Trophoblast cell (in vitro differentiated cells and primary cell): ENCODE measurements at regions not wholly inside any gene's neighbourhood (a gene's known extent, or its start where the extent isn't known, plus 50 kb on each side); places are given as distances from the start of the nearest gene placed in this dataset.

ENCODE experiments used
- DNase-seq, 2 donors: peaks; one replicate each; pipeline ENCODE4 v3.0.0-alpha.2; 2016
- H2AFZ ChIP-seq: 2 replicates; pipeline ENCODE4 v1.6.1; 2013; ENCODE audit warnings: low read length, moderate library complexity, mild to moderate bottlenecking; ENCODE audit not compliant: insufficient read depth, poor library complexity
- H2AK5ac ChIP-seq: 2 replicates; pipeline ENCODE4 v1.6.1; 2013; ENCODE audit warnings: mild to moderate bottlenecking, low read length
- H2BK120ac ChIP-seq: 2 replicates; pipeline ENCODE4 v1.6.1; 2013; ENCODE audit warnings: low read length, mild to moderate bottlenecking, moderate library complexity; ENCODE audit not compliant: insufficient read depth, poor library complexity
- H2BK12ac ChIP-seq: 2 replicates; pipeline ENCODE4 v1.6.1; 2013; ENCODE audit warnings: mild to moderate bottlenecking, low read length, moderate library complexity
- H2BK5ac ChIP-seq: 2 replicates; pipeline ENCODE4 v1.6.1; 2013; ENCODE audit warnings: low read length, low read depth, moderate library complexity, mild to moderate bottlenecking; ENCODE audit not compliant: poor library complexity
- H3K14ac ChIP-seq: 2 replicates; pipeline ENCODE4 v1.6.1; 2013; ENCODE audit warnings: mild to moderate bottlenecking, low read length
- H3K18ac ChIP-seq: 2 replicates; pipeline ENCODE4 v1.6.1; 2013; ENCODE audit warnings: mild to moderate bottlenecking, low read length
- H3K23ac ChIP-seq: 2 replicates; pipeline ENCODE4 v1.6.1; 2013; ENCODE audit warnings: low read length
- H3K27ac ChIP-seq: 2 replicates; pipeline ENCODE4 v1.5.1; 2013; ENCODE audit warnings: low read depth, mild to moderate bottlenecking, inconsistent platforms, low read length, moderate library complexity
- H3K27me3 ChIP-seq: 2 replicates; pipeline ENCODE4 v1.6.1; 2013; ENCODE audit warnings: inconsistent platforms, mild to moderate bottlenecking, low read length, moderate library complexity; ENCODE audit not compliant: insufficient read depth
- H3K36me3 ChIP-seq, 2 experiments: 1 replicate in 1 of 2; 2 replicates in 1 of 2; pipeline ENCODE4 v1.6.1; 2013; ENCODE audit warnings: low read length in 2 of 2, mild to moderate bottlenecking in 2 of 2, moderate library complexity in 1 of 2; ENCODE audit not compliant: insufficient read depth in 2 of 2, control insufficient read depth in 1 of 2
- H3K4ac ChIP-seq: 2 replicates; pipeline ENCODE4 v1.6.1; 2013; ENCODE audit warnings: low read depth, mild to moderate bottlenecking, low read length, moderate library complexity
- H3K4me1 ChIP-seq, 2 experiments: 1 replicate in 1 of 2; 2 replicates in 1 of 2; pipeline ENCODE4 v1.6.1; 2013; ENCODE audit warnings: low read length in 2 of 2, mild to moderate bottlenecking in 2 of 2, moderate library complexity in 1 of 2; ENCODE audit not compliant: insufficient read depth in 2 of 2, control insufficient read depth in 1 of 2
- H3K4me2 ChIP-seq: 2 replicates; pipeline ENCODE4 v1.6.1; 2013; ENCODE audit warnings: inconsistent platforms, mild to moderate bottlenecking, low read length, moderate library complexity
- H3K4me3 ChIP-seq: 2 replicates; pipeline ENCODE4 v1.5.1; 2013; ENCODE audit warnings: mild to moderate bottlenecking, low read depth, low read length, inconsistent platforms
- H3K79me1 ChIP-seq: one replicate; pipeline ENCODE4 v1.6.1; 2013; ENCODE audit warnings: low read length
- H3K79me2 ChIP-seq: 2 replicates; pipeline ENCODE4 v1.6.1; 2013; ENCODE audit warnings: low read length, mild to moderate bottlenecking; ENCODE audit not compliant: control insufficient read depth, insufficient read depth, poor library complexity
- H3K9ac ChIP-seq: 2 replicates; pipeline ENCODE4 v1.6.1; 2013; ENCODE audit warnings: mild to moderate bottlenecking, low read length
- H3K9me3 ChIP-seq: 2 replicates; pipeline ENCODE4 v1.6.1; 2013; ENCODE audit warnings: low read depth, mild to moderate bottlenecking, control low read depth, inconsistent platforms, low read length; ENCODE audit not compliant: insufficient read depth
- H4K12ac ChIP-seq: 2 replicates; pipeline ENCODE4 v1.6.1; 2013; ENCODE audit warnings: low read depth, mild to moderate bottlenecking, low read length, moderate library complexity
- H4K8ac ChIP-seq: 2 replicates; pipeline ENCODE4 v1.6.1; 2013; ENCODE audit warnings: low read depth, mild to moderate bottlenecking, low read length, moderate library complexity
- H4K91ac ChIP-seq: one replicate; pipeline ENCODE4 v1.6.1; 2013; ENCODE audit warnings: low read depth, mild to moderate bottlenecking, low read length, moderate library complexity
- WGBS: extraction: QIAGEN DNeasy Blood & Tissue Kit; methylation state at CpG from one replicate; pipeline ENCODE4 v1.1.7; 2013; ENCODE audit warnings: missing lambda C conversion rate; ENCODE audit not compliant: insufficient read length, insufficient coverage; ENCODE audit errors: extremely low coverage; 5-methylcytosine and 5-hydroxymethylcytosine counted together

- Histone ChIP-seq H3K4ac (no peak overlapping the region), H4K8ac (no peak overlapping the region), H3K14ac (no peak overlapping the region), H2AFZ (no peak overlapping the region), H3K4me2 (no peak overlapping the region), H4K12ac (no peak overlapping the region), H3K27me3 (no peaks in the 10 kb centered on the region), H3K9me3 (no peaks in the 10 kb centered on the region), H3K79me2 (no peaks in the 10 kb centered on the region), H2AK5ac (no peak overlapping the region), H2BK12ac (no peak overlapping the region), H3K4me1 (no peaks in the 10 kb centered on the region), H2BK120ac (no peak overlapping the region), H2BK5ac (no peak overlapping the region), H3K18ac (no peak overlapping the region), H4K91ac (no peak overlapping the region), H3K23ac (no peak overlapping the region), H3K4me3 (no peak overlapping the region), H3K9ac (no peak overlapping the region), H3K27ac (no peak overlapping the region), H3K79me1 (no peaks in the 10 kb centered on the region), H3K36me3 (no peaks in the 10 kb centered on the region)
- peak; percentile 59 to 86 for DNase-seq
- no CpG with 5 or more reads among the region's 1 CpG for WGBS
Measured at GRCh38 chr5:118447350-118447749, 541.0 kb downstream of the DTWD2 start.

GRCh38 chr5:118441956-118442355 lies 546.4 kb downstream of the DTWD2 start:
- Histone ChIP-seq H3K14ac (no peak overlapping the region), H3K9ac (no peak overlapping the region), H3K23ac (no peak overlapping the region), H3K79me1 (no peaks in the 10 kb centered on the region), H2AK5ac (no peak overlapping the region), H2BK120ac (no peak overlapping the region), H3K36me3 (no peaks in the 10 kb centered on the region), H4K91ac (no peak overlapping the region), H2BK5ac (no peak overlapping the region), H3K27me3 (no peaks in the 10 kb centered on the region), H3K4me3 (no peak overlapping the region), H3K4ac (no peak overlapping the region), H4K12ac (no peak overlapping the region), H3K27ac (no peak overlapping the region), H3K9me3 (no peaks in the 10 kb centered on the region), H4K8ac (no peak overlapping the region), H3K18ac (no peak overlapping the region), H2AFZ (no peak overlapping the region), H3K4me2 (no peak overlapping the region), H2BK12ac (no peak overlapping the region), H3K4me1 (no peaks in the 10 kb centered on the region), H3K79me2 (no peaks in the 10 kb centered on the region)
- WGBS: no CpG with 5 or more reads among the region's 2 CpGs
- no peak for DNase-seq

GRCh38 chr5:118441034-118441433 lies 547.3 kb downstream of the DTWD2 start:
- no peak overlapping the region for H3K4ac ChIP-seq
- no peak overlapping the region for H2AK5ac ChIP-seq
- H3K4me3 ChIP-seq: no peak overlapping the region
- H3K14ac ChIP-seq: no peak overlapping the region
- H3K9ac ChIP-seq: no peak overlapping the region
- H2BK5ac ChIP-seq: no peak overlapping the region
- WGBS: no CpG with 5 or more reads among the region's 4 CpGs
- H4K8ac ChIP-seq: no peak overlapping the region
- H4K12ac ChIP-seq: no peak overlapping the region
- peak in 1 of 2 donors; percentile 38 for DNase-seq
- no peaks in the 10 kb centered on the region for H3K9me3 ChIP-seq
- H4K91ac ChIP-seq: no peak overlapping the region
- H3K27me3 ChIP-seq: no peaks in the 10 kb centered on the region
- H3K4me2 ChIP-seq: no peak overlapping the region
- H3K79me2 ChIP-seq: no peaks in the 10 kb centered on the region
- no peak overlapping the region for H2BK120ac ChIP-seq
- H3K23ac ChIP-seq: no peak overlapping the region
- H2AFZ ChIP-seq: no peak overlapping the region
- no peaks in the 10 kb centered on the region for H3K4me1 ChIP-seq
- no peak overlapping the region for H3K27ac ChIP-seq
- no peak overlapping the region for H3K18ac ChIP-seq
- no peak overlapping the region for H2BK12ac ChIP-seq
- H3K79me1 ChIP-seq: no peaks in the 10 kb centered on the region
- H3K36me3 ChIP-seq: no peaks in the 10 kb centered on the region

- Histone ChIP-seq H3K4ac (no peak overlapping the region), H3K4me1 (no peaks in the 10 kb centered on the region), H3K9me3 (no peaks in the 10 kb centered on the region), H3K14ac (no peak overlapping the region), H4K8ac (no peak overlapping the region), H2BK5ac (no peak overlapping the region), H4K12ac (no peak overlapping the region), H3K27ac (no peak overlapping the region), H2AFZ (no peak overlapping the region), H3K4me3 (no peak overlapping the region), H2BK12ac (no peak overlapping the region), H3K23ac (no peak overlapping the region), H2AK5ac (no peak overlapping the region), H3K27me3 (no peaks in the 10 kb centered on the region), H3K79me1 (no peaks in the 10 kb centered on the region), H3K4me2 (no peak overlapping the region), H3K79me2 (no peaks in the 10 kb centered on the region), H2BK120ac (no peak overlapping the region), H3K36me3 (no peaks in the 10 kb centered on the region), H4K91ac (no peak overlapping the region), H3K18ac (no peak overlapping the region), H3K9ac (no peak overlapping the region)
- no CpG with 5 or more reads among the region's 5 CpGs for WGBS
- no peak for DNase-seq
Measured at GRCh38 chr5:118440496-118440895, 547.9 kb downstream of the DTWD2 start.
